HG03354 (cell line): ENCODE measurements at regions not wholly inside any gene's neighbourhood (a gene's known extent, or its start where the extent isn't known, plus 50 kb on each side); places are given as distances from the start of the nearest gene placed in this dataset.

Source experiments
- ATAC-seq: cut with Tn5 transposase; IDR thresholded peaks from one replicate; pipeline ENCODE4 v1.9.1; 2021; ENCODE audit warnings: mild to moderate bottlenecking; ENCODE audit not compliant: unreplicated experiment, poor library complexity, severe bottlenecking

DNA sequence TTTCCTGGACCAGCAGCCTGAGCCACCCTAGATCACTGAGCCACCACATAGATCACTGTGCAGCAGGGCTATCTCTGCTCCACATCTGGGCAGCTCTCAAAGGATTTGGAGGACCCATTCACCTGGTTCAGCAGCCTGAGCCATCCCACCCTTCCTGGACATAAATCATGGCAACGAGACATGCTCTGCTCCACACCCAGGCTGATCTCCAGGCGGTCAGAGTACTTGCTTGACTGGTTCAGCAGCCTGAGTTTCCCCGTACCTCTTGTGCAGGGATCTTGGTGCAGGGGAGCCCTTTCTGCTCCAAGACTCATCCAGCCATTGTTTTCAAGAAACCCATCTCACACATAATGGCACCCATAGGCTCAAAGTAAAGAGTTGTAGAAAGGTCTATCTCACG is 195.3 kb downstream of the LIG4 start:
- ATAC-seq: no peak

DNA sequence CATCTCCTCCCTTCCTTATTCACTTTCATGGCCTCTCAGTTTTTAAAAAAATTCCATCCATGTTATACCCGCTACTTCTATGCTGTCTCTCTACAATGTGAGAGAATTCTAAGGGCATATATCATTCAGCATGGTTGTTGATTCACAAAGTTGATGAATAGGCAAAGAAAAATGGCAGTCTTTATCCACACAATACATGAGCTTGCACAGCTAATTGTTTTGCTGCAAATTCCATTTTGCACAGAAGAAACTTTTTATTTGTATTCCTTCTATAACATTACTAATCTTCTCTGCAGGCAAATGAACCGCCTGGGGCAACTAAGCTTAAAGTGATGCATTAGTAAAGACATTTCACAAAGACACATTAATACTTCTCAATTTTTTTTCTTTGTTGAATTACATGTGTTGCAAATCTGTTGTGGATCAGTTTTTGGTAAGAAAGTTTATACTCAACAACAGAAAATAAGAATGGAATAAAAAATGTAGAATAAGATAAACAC is 196.9 kb downstream of the LIG4 start:
- ATAC-seq: no peak

DNA sequence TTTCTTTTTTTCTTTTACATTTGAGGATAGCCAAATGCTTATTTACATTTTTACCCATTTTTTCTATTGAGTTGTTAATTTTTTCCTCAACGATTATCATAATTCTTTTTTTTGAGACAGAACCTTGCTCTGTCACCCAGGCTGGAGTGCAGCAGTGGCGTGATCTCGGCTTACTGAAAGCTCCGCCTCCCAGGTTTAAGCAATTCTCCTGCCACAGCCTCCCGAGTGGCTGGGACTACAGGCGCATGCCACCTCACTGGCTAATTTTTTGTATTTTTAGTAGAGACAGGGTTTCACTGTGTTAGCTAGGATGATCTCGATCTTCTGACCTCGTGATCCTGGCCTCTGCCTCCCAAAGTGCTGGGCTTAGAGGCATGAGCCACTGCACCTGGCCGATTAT is 208.7 kb downstream of the LIG4 start:
- ATAC-seq: no peak

DNA sequence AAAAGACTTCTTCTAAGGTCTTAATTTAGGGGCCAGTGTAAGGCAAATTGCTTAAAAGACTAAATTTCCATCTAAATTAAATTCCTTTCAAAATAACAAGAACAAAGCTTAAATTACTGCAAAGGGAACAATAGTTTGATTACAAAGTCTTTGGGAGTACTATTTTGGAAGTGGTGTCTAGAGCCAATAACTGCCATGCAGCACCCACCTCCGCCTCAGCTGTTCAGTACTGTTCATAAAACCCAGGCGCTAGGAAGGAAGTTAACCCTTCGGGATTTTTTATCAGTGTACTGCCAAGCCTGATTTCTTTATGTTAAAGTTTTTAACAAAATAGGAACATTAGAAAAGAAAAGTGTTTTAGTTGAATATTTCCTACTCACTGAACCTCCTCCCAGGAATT is 210.1 kb downstream of the LIG4 start:
- ATAC-seq: no peak

DNA sequence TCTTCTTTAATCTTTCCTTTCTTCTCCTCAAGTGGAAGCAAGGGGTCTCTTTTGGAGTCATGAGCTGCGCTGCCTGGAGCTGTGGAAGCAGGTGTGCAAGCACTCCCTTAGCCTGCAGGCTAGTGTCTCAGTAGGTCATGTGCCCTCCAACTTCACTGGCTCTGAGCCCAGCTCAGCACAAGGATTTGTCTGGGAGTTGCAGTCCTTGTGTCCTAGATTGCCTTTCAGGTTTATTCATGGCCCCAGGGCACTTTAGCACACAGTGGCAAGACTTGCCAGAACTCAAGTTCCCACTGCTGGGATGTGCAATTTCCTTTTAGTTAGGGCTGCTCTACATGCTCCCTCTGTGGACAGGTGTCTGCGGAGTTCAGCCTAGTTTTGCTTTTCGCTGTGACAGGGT is 211.7 kb downstream of the LIG4 start:
- ATAC-seq: no peak

DNA sequence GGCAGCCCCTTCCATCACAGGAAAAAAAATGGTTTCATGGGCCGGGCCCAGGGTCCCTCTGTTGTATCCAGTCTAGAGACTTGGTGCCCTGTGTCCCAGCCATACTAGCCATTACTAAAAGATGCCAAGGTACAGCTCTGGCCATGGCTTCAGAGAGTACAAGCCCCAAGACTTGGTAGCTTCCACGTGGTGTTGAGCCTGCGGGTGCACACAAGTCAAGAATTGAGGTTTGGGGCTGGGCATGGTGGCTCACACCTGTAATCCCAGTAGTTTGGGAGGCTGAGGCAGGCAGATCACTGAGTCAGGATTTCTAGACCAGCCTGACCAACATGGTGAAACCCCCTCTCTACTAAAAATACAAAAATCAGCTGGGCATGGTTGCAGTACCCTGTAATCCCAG is 214.3 kb downstream of the LIG4 start:
- ATAC-seq: no peak

DNA sequence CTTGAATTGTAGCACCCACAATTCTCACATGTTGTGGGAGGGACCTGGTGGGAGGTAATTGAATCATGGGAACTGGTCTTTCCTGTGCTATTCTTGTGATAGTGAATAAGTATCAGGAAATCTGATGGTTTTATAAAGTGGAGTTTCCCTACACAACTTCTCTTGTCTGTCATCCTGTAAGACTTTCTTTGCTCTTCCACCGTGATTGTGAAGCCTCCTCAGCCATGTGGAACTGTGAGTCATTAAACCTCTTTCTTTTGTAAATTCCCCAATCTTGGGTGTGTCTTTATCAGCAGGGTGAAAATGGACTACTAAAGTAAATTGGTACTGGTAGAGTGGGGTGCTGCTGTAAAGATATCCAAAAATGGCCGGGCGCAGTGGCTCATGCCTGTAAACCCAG is 215.6 kb downstream of the LIG4 start:
- ATAC-seq: no peak

DNA sequence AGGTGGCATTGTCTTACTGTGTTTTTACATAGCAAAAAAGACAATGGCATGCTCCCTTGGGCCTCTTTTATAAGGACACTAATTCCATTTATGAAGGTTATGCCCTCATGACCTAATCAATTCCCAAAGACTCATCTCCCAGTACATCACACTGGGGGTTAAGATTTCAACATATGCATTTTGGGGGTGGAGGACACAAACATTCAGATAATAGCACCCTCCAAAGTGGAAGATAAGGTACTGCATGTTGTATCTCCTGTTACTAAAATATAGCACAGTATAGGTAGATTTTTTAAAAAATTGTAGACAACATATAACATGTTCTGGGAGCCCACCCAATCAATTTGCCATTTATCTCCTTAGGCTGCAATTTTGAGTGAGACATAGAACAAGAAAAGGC is 221.2 kb downstream of the LIG4 start:
- ATAC-seq: no peak

DNA sequence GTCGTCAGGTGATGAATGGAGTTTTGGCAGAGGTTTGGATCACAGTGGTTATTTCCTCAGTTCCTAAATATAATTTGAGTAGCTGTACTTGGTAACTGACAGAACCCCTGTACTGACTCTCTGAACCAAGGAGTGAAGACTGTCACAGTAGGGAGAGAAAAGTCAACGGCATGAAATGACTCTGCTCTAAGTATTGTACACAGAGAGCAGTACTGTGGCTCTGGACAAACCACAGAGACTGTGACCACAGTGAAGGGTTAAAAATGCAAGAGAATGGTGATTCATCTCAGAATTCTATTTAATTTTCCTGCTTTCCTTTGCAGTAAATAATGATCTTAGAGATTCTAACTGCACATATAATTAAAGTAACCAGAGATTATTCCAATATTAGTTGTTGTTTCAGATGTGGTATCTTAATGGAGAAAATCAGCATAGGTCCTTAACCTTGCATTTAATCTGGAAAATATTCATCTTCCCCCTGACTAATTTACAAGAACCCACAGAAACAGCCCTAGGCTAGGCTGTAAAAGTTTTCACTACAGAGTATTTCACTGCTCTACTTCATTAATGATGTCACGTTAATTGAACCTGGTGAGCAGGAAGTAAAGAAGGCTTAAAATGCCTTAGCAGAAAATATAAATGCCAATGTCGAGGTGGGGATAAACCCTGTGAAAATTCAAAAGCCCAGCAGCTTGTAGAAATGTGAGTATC is 221.9 kb downstream of the LIG4 start:
- peak; percentile 79 for ATAC-seq

DNA sequence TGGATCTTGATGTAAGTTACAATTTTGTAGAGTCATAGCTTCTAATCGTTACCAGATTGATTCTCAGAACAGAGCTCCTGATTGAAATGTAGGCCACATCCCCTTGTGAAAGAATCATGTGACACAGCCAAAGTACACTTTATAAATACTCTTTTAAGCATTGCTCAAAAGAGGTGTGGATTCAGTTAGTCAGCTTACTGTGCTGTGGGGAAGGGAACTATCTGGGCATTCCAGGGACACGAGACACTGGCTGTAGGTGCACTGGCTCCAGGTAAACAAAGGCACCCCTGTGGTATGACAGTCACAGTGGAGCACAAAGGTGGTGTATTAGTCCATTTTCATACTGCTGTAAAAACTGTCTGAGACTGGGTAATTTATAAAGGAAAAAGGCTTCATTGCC is 222.8 kb downstream of the LIG4 start:
- no peak for ATAC-seq

DNA sequence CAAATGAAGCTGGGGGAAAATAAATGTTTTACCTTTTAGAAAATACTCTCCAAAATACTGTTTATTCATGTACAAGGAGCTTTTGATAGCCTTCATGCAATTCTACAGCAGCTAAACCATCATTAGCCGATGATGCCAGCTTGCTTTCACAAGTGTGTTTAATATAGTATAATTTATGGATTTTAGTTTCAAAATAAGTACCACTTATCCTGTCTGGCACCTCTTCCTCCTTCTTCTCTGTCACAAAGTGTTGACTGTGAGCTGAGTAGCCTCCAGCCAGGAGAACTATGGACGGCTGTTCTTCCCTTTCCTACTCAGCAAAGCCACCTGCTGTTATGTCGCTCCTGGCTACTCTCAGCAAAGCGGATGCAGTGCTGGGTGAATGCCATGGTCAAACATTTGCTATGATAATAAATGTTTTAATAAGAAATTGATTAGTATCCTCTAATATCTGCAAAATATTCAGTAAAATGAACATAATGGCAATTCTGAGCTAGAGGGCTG is 238.2 kb downstream of the LIG4 start:
- ATAC-seq: no peak

DNA sequence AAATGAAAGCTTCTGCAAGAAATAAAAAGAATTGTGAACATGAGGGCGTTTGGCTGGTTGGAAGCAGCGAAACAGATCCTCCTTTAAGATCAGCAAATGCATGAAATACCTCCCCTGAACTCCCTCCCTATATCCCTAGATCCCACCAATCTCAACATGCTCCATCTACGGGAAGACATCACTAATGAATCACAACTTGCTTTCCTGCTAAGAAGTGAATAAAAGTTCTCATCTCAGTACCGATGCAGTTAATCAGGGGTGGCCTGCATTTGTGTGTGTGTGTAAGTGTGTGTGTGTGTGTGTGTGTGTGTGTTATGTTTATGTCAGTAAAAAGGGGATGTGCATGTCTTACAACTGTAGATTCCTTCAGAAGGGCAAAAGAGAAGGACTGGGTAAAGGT is 238.7 kb downstream of the LIG4 start:
- ATAC-seq: no peak

DNA sequence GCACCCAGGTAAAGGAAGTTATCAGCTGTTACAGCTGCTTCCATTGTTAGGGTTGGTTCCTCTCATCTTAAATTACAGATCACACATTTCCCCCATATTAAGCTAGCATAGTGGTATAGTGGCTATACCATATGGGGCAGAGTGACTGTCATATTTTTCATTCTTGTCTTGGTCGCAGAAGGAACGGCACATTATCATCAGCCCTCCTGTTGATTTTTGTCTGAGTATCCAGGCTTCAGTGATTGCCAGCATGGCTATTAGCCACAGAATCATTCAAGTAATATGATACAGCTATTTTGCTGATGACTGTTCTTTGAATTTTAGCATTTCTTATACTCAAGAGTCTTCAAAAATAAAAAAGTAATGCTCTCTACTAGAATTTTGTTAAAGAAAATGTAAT is 240.9 kb downstream of the LIG4 start:
- no peak for ATAC-seq

DNA sequence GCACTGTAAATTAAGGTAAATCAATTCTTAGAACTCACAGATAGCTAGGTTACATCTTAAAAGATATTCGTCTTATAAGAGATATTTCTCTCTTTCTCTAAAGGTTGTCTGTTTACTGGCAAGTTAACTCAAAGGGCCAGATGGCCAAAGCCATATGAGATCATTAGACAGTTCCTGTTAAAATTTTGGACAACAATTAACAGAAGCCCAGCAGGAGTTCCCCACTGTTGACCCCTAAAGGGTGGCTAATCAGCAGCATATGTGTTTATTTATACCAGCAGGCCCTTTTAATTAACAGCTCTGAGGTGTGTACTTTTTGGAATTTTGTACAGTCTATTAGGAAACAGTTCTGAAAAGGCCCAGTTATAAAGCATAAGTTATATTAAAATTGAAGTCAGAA is 245.8 kb downstream of the LIG4 start:
- ATAC-seq: no peak

DNA sequence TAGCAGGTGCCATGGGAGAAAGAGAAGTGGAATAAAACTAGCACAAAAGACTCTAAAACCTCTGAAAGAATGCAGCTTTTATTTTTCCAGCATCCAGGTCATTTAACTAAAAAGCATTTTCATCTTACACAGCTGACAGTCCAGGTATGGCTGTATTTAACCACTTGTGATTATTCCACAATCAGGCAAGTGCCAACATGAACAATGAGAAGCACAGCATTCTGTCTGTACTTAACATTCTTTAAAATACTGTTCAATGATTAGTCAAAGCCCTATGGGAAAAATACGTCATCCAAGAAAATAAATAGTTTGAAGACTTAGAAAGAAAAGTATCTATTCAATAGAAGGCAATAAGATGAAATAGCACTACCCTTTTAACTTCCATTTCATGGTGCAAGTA is 246.9 kb downstream of the LIG4 start:
- no peak for ATAC-seq

DNA sequence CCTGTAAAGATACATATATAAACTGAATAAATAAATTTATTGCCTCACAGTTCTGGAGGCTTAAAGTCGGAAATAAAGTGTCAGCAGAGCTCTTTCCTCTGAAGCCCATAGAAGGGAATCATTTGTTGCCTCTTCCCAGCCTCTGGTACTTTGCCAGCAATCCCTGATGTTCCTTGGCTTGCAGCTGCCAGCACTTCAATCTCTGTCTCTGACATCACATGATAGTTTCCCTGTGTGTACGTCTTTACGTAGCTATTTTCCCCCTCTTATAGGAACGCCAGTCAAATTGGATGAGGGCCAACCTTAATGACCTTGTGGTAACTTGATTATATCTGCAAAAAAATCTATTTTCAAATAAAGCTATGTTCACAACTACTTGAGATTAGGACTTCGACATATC is 250.9 kb downstream of the LIG4 start:
- no peak for ATAC-seq

DNA sequence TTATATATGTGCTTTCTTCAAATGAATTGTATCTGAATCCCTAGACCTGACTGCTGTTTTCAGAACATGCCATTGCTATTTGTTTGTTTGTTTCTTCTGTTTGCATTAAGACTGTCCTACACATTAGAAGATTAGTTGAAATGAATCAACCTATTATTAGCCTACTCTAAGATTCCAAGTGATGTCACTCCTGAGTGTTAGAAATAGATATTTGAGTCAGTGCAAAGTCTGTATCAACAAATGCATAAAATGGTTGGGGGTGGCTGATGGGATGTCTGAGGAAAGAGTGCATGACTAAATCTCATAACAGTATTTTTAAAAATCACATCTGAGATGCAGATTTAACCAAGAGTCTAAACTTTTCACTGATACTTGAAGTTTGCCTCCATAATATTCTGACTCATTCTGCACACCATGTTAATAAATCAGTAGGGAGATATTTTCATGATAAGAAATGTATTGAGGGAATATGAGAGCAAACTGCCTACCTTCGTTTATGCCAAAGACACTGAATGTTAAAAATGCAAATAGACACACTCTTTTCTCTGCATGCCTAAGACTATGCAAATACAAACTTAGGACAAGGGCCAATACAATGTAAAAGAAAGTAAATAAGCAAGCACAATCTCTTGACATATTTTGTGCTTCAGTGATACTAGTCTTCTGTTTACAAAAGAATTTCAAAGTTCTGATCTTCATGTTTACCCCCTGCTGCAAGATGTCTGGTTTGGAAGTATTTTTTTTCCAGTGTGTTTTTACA is 253.3 kb downstream of the LIG4 start:
- ATAC-seq: no peak

DNA sequence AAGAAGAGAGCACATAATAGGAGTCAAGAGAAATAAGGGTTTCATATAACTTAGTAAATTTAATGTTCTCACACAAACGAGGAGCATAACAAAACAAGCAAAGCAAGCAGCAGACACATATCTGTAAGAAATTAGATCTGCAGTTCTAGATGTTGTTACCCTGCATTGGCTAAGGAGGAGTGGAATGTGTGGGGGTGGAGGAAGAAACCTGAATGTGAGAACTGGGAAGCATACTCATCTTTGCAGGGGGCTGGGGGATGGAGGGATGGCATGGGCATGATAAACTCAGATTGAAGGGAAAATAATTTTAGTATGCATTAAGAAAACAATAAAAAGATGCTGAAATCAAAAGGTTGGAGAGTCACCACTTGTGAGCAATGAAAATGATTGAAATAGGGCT is 255.0 kb downstream of the LIG4 start:
- ATAC-seq: no peak

DNA sequence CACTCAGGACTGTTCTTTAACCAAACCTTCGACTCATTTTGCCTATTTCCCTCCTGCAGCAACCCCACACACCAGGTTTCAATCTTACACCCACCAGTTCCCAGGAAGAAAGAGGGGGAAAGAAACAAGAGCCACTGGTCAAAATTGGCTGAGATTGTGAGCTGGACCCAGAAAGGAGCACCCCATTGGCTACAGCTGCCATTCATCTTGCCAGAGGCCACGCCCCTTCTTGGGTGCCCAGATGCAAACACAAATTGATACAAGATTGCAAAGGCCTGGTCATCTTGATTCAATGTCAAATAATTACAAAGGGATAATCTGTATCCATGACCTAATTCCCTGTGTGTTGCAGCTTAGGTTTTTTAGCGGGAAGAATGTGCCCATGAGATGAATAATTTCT is 258.4 kb downstream of the LIG4 start:
- no peak for ATAC-seq

DNA sequence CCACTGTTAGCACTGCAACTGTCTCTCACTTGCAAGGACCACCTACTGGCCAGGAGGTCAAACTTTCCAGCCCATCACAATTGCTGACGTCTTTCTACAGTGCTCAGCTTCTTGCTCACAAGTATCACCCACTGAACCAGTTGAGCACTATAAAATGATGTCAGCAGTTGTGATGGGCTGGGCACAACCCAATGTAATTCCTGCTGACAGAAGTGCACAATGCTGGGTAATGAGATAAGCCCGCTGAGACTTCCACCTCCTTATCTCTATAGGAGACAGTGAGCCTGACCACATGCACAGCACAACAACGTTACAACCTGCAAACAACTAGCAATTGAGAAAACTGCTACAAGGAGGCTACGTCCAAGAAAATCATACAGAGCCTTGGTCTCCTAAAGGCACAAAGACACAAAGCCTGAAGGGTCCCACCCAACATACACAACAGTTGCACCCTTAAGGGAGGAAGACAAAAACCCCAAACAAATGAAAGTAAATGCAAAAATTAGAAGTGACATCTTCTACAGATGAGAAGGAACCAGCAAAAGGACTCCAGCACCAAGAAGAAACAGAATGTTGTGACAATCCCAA is 273.2 kb downstream of the LIG4 start:
- ATAC-seq: no peak
